ENCODE measurements at regions not wholly inside any gene's neighbourhood (a gene's known extent, or its start where the extent isn't known, plus 50 kb on each side); places are given as distances from the start of the nearest gene placed in this dataset.

DNA sequence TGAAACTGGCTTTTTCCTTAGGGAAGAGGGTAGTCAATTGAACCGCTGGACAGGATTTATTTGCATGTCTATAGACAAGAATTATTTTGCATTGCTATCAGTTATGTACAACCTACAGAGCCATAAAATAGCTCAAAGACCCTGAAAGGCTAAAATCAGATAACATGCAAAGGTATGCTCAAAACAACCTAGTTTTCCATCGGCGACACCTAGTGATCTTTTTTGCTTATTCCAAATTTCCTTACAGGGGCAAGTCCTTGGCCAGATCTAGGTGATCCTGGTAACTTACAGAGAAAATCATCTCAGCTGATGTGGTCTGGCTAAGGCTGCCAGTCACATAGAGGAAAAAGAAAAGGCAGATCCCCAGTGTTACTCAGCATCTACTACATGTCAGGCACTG is 141.2 kb upstream of the RPL38 start:
- no peak for DNase-seq

GRCh38 chr17:74063439-74063838 is 140.0 kb upstream of the RPL38 start:
- DNase-seq, result no peak

DNA sequence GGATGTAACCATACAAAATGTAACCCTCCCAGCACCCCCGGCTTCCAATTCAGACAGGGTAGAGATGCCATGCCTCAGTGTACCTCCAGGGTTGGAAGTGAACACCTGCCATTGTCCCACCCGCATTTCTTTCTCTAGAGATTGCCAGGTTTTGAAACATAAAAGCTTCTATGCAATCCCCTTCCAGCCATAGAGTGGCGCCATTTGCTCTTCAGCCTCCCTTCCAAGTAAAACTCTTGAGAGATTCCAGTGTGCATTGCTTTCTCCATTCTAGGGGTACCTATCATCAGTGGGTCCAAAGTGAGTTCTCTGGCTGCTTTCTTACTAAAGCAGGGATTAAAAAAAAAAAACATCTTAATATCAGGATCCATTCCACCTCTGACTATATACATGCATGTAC is 133.1 kb upstream of the RPL38 start:
- DNase-seq, result no peak

DNA sequence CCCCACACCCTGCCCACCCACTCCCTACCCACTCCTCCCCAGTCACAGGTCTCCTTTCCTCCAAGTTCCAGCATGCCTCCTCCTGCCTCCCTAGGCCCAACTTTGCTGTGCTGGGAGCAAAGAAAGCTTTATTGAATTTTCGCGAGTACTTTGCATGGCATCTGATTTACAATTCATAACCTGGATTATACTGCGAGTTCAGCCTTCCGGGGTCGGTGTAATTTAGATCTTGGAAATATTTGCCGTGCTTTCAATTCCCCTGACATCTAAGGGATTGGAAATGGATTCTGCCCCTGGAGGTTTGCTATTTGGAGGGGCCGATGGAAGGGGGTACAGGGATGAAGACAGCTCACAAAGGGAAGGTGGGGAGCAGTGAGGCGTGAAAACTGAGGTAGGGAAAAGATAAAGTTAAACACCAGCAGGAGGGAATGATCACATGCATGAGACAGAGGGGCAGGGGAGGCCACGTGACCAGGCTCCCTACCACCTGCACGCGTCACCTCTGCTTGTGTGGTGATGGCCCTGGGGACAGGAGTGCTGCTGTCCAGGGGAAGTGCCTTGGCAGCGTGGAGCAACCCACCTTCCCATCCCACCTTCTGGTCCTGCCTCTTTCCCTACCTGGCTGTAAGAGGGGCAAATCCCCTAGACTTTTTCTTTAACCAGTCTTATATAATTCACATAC is 132.3 kb upstream of the RPL38 start:
- DNase-seq, result no peak

- DNase-seq, result no peak
Observed at GRCh38 chr17:74072340-74072739, 131.1 kb upstream of the RPL38 start.

GRCh38 chr17:74076446-74076845 is 127.0 kb upstream of the RPL38 start:
- DNase-seq, result no peak

GRCh38 chr17:74077231-74077630 is 126.2 kb upstream of the RPL38 start:
- DNase-seq, result no peak

GRCh38 chr17:74078363-74078941 is 125.0 kb upstream of the RPL38 start:
- no peak for DNase-seq

DNA sequence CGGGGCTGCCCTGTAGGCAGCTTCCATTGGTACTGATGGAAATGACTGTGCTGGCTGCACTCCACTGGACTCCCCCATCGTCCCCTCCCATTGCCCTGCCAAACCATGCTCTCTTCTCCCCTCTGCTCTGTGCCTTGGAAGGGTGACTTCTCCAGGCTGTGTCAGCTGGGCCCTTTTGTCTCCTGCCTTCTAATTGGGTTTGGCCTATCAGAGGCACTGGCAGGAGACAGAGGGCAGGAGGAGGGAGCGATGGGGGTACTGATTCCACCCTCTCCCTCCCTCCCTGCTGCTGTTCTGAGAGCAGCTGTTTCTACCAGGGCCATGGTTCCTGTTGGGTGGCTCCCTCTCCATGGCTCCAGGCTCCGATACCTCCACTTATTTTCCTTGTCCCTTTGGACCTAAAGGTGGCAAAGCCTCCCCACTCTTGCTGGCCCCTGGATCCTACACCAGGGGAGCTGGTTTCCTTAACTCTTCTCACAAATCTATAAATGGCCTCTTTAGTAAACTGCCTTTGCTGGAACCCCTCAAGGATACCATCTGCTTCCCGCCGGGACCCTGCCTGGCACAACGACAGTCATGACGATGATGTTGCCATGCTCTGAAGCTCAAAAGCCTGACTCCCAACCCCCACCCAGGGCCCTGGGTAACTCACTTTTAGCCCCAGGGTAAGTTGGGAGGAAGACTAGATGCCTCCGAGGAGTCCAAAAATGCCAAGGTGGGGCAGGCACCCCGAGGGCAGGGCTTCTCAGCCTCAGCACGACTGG is 123.8 kb upstream of the RPL38 start:
- DNase-seq, result no peak

DNA sequence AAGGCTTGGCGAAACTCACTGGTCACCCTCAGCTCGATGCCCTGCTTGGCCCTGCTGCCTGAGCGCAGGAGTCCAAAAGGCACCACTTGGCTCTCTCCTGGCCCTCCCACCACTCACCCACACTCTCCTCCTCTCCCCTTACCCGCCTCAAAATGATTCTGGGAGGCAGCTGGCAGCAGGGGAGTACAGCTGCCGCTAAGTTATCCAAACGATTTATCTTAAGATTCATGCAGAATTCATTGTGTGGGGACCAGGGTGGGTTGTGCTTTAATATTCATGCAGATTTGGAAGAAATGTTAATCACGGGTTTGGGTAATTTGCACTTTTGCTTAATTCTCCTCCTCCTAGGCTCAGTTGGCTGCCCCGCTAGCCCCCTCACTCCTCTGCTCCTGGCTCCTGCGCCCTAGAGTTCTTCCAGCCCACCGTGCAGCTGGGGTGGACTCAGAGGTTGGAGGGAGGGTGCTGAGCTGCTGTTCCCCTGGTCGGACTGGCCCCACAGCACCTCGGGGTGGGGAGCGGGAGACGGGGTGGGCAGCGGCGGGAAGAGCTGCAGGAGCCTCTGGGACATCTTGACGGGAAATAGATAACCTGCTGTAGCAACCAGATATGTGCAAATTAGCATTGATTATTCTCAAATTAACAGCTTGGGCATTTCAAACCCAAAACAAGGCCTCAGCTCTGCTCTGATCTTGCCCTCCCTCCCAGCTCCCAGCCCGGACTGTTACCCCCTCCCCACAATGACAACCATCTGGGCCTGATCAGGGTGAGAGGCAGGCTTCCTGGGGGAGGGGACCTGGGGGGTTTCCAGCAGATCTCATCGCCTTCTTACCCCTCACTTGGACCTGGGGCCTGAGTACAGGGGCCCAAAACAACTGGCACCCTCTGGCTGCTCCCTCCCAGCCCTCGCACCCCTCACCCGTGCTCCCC is 122.6 kb upstream of the RPL38 start:
- DNase-seq, result no peak

- DNase-seq, result no peak
Observed at GRCh38 chr17:74082886-74083285, 120.6 kb upstream of the RPL38 start.

- DNase-seq, result no peak
Observed at GRCh38 chr17:74083321-74083720, 120.2 kb upstream of the RPL38 start.

DNA sequence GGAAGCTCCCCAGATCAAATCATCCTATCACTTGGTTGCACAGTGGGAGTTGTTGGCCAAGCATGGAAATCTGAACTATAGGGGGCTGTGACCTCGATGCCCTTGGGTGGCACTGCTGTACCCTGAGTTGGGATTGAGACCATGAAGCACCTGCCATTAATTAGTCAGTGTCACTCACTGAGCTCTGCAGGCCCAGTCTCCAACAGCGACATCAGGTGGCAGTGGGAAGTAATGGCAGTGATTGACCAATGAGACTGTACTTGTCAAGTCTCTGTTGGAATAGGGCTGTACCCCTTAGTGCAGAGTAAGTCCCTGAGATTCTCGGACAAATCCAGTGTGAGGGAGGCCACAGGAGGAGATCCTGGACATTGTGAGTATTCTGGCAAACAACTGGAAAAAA is 118.0 kb upstream of the RPL38 start:
- no peak for DNase-seq

DNA sequence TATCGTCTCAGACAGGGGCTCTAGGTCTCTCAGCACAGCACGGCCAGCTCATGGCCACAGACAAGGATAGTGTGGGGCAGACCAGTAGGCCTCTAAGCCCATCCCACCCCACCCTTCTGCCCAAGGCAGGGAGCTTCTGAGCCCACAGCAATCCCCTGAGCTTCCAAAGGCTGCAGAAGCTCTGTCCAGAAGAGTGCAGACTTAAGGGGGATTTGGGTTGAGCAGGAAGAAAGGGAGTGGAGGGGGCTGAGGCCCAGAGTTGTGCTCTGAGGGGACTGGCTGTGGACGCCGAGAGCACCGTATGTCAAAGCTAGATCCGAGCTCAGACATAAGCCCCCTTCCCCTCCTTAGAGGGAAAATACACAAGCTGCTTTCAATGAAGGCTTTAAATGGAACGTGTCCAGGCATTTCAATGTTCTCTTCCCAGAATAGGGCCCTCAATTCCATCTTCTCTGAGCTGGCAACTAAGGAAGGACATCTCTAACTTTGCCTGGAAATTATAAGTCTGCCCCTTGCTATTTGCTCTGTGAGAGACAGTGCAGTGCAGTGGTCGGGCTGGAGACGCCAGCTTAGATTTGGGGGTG is 116.4 kb upstream of the RPL38 start:
- no peak for DNase-seq

DNA sequence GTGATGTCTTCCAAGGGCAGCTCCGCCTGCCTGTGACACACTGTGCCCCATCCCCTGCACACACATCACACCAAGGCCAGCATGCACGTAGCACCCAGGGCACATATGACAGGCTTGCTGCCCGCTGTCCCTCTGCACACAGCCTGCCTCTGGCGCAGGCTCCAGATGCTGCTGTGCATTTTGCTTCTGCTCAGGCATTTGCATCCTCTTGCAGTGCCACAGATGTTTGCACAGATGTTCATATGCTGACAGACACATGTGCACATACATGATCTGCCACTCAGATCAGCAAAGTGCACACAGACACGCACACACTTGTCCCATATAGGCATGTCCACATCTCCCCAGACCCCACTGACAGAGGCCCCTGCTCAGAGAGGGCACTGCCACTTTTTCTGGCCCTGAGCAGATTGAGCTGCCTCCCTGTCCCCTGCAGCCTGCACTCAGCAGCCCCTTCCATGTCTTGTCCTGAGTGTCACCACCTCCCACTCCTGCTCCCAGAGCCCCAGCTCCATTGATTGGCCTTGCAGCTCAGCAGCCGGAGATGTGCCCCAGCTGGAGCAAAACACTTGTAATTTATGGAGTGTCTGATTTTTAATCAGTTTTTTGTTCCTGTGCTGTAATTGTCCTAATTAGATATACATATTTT is 115.1 kb upstream of the RPL38 start:
- no peak for DNase-seq

DNA sequence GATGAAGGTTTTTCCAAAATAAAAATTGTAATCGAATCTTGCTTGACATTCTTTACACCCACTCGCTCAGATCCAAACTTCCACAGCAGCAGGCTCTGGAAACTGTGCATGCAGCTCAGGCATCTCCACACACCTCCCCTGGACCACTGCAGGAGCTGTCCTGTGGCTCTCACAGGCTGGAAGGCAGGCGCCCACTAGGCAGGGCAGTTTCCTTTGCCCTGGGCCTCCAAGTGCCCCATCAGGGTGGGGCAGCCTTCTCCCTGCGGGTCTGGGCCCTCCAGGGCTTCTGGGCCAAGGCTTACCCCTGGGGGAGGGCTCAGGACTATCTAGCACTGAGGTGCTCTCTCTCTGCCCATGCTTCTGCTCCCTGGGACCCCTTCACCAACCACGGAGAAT is 114.5 kb upstream of the RPL38 start:
- no peak for DNase-seq

- DNase-seq, result no peak
Observed at GRCh38 chr17:74089380-74089779, 114.1 kb upstream of the RPL38 start.

GRCh38 chr17:74089869-74090464 is 113.5 kb upstream of the RPL38 start:
- DNase-seq, result peak; percentile 8

DNA sequence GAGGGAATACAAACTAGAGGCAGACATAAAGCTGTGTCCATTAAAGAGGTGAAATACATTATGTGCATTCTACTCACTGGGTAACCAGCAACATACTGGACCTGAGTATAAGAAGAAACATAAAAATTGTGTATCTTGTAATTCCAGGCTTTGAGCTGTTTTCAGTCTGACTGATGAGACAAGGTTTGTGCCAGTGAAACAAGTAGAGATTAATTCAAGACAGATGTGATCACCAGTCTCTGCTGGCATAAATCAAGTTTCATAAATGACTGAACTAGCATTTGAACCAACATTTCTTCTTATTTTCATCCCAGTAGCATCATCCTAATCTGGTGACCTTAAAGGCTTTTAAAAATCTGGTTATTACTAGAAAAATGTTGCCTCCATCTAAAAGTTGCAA is 108.8 kb upstream of the RPL38 start:
- no peak for DNase-seq

DNA sequence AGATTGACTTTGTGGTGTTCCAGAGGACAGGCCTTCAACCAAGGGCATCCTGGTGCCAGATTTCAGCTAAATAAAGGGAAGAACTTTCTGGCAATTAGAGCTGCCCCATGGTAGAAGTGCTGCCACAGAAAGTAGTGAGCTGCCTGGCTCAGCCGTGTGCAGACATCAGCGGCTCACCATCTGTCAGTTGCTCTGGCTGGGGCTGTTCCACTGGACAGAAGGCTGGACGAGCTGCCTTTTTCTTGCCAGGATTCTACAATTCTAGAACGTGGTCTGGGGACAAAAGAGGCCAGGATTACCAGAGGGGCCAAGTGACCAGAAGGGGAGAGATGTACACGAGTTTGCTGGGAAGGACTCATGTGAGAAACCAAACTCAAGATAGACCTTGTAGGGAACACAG is 107.0 kb upstream of the RPL38 start:
- no peak for DNase-seq

- no peak for DNase-seq
Observed at GRCh38 chr17:74097450-74098135, 105.9 kb upstream of the RPL38 start.

Measured in NCI-H748 treated with DMSO at 0.1 percent for 48 hours (cell line).